ENCODE measurements at regions not wholly inside any gene's neighbourhood (a gene's known extent, or its start where the extent isn't known, plus 50 kb on each side); places are given as distances from the start of the nearest gene placed in this dataset.
"Not testable (repeated sequence)": the region's sequence is repeated elsewhere in the genome, so short reads cannot be mapped to it uniquely, and the experiment has no call there.

DNA sequence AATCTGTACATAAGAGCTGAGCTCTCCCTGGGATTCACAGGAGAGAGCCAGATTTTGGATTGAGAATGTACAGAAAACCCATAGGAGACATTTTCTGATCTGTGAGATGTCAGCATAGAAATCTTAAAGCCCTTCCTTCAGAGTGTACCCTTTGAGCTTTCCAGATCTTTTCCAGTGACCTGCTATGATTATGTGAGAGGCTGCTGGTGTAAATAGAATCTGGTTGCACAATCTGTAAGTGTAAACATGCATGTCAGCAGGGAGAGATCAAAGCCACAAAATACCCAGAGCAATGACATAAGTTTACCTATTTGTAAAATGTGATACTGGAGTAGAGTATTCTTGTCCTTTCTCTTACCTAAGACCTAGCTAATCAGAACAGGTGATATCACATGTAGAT is 471.9 kb downstream of the FOXD4L5 start:
- H3K4me3 Mint-ChIP-seq; H3K27me3 Mint-ChIP-seq; DNase-seq; H3K27ac Mint-ChIP-seq; H3K9me3 Mint-ChIP-seq; H3K4me1 Mint-ChIP-seq (ENCODE audit: low read depth); H3K36me3 Mint-ChIP-seq; POLR2A ChIA-PET; intact Hi-C loops (cut with micrococcal nuclease); CTCF ChIA-PET: not testable (repeated sequence)

DNA sequence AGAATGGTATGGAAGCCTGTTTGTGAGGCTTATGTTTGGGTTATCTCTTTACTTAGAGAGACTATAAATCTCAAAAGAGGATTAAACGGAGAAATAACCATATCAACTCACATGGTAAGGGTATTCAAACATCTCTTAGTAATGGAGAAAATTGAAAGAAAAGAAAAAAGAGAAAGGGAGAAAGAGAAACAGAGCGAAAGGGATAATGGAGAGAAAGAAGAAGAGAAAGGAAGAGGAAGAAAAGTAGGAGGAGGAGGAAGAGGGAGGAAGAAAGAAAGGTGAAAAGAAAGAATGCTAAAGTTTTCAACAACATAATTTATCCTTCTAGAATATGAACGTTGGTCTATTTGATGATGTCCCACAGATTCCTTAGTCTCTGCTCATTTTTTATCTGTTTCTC is 506.3 kb downstream of the FOXD4L5 start:
- intact Hi-C loops (cut with micrococcal nuclease); H3K4me3 Mint-ChIP-seq; H3K27me3 Mint-ChIP-seq; H3K36me3 Mint-ChIP-seq; CTCF ChIA-PET; H3K4me1 Mint-ChIP-seq (ENCODE audit: low read depth); H3K27ac Mint-ChIP-seq; DNase-seq; POLR2A ChIA-PET; H3K9me3 Mint-ChIP-seq: not testable (repeated sequence)

- H3K27ac Mint-ChIP-seq; H3K4me1 Mint-ChIP-seq (ENCODE audit: low read depth); H3K9me3 Mint-ChIP-seq; H3K4me3 Mint-ChIP-seq; POLR2A ChIA-PET; CTCF ChIA-PET; H3K36me3 Mint-ChIP-seq; H3K27me3 Mint-ChIP-seq; intact Hi-C loops (cut with micrococcal nuclease); DNase-seq: not testable (repeated sequence)
Measured at GRCh38 chr9:64776269-64776668, 508.7 kb downstream of the FOXD4L5 start.

DNA sequence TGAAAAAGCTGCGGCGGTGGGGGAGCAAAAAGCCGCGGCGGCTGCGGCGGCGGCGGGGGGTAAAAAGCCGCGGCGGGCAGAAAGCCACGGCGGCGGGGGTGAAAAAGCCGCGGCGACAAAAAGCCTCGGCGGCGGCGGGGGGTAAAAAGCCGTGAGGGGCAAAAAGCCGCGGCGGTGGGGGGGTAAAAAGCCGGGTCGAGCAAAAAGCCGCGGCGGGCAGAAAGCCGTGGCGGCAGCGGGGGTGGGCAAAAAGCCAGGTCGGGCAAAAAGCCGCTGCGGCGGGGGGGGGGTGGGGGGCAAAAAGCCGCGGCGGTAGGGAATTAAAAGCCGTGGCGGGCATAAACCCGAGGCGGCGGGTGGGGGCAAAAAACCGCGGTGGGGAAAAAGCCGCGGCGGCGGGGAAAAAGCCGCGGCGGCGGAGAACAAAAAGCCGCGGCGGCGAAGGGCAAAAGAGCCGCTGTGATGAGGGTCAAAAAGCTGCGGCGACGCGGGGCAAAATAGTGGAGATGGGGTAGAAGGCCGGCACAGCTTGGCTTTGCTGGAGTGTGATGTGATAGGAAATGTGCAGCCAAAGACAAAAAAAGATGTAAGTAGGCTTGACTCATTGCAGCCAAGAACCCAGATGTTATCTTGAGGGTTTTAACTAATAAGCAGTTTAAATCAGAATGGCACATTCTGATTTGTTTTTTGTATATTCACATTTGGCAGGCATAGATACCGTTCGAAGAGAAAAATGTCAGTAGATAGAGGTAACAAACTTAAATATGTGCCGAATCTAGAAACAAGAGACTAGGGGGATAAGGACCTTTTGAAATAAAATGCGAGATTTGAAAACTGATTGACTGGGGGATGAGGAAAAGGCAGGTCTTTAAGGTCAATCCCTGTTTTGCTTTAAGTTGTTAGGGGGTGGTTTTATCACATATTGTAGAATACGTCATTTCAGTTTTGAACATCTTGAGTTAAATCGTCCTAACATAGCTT is 509.9 kb downstream of the FOXD4L5 start:
- H3K27me3 Mint-ChIP-seq; intact Hi-C loops (cut with micrococcal nuclease); H3K4me1 Mint-ChIP-seq (ENCODE audit: low read depth); H3K27ac Mint-ChIP-seq; H3K9me3 Mint-ChIP-seq; CTCF ChIA-PET; H3K4me3 Mint-ChIP-seq; POLR2A ChIA-PET; H3K36me3 Mint-ChIP-seq: not testable (repeated sequence)
- peak; percentile 11 for DNase-seq

DNA sequence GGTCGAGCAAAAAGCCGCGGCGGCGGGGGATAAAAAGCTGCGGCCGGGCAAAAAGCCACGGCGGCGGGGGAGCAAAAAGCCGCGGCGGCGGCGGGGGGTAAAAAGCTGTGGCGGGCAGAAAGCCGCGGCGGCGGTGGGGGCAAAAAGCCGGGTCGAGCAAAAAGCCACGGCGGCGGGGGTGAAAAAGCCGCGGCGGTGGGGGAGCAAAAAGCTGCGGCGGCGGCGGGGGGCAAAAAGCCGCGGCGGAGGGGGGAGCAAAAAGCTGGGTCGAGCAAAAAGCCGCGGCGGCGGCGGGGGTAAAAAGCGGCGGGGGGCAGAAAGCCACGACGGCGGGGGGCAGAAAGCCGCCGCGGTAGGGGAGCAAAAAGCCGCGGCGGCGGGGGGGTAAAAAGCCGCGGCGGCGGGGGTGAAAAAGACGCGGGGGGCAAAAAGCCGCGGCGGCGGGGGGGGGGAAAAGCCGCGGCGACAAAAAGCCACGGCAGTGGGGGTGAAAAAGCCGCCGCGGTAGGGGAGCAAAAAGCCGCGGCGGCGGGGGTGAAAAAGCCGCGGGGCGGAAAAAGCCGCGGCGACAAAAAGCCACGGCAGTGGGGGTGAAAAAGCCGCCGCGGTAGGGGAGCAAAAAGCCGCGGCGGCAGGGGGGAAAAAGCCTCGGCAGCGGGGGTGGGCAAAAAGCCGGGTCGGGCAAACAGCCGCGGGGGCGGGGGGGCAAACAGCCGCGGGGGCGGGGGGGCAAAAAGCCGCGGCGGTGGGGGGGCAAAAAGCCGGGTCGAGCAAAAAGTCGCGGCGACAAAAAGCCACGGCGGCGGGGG is 510.8 kb downstream of the FOXD4L5 start:
- H3K9me3 Mint-ChIP-seq; H3K4me3 Mint-ChIP-seq; DNase-seq; POLR2A ChIA-PET; H3K36me3 Mint-ChIP-seq; intact Hi-C loops (cut with micrococcal nuclease); CTCF ChIA-PET; H3K27ac Mint-ChIP-seq; H3K27me3 Mint-ChIP-seq; H3K4me1 Mint-ChIP-seq (ENCODE audit: low read depth): not testable (repeated sequence)

- H3K36me3 Mint-ChIP-seq: no peaks in the 10 kb centered on the region
- peak; percentile 6 for DNase-seq
- intact Hi-C loops (cut with micrococcal nuclease): no loop called here
- H3K27ac Mint-ChIP-seq: no peak overlapping the region
- ChIA-PET POLR2A (no interaction called here), CTCF (no interaction called here)
- no peaks in the 10 kb centered on the region for H3K4me1 Mint-ChIP-seq (ENCODE audit: low read depth)
- no peak overlapping the region for H3K4me3 Mint-ChIP-seq
- H3K27me3 Mint-ChIP-seq: peaks cover 3% of the 10 kb centered on the region
- H3K9me3 Mint-ChIP-seq: no peaks in the 10 kb centered on the region
Measured at GRCh38 chr9:64773491-64773931, 511.5 kb downstream of the FOXD4L5 start.

DNA sequence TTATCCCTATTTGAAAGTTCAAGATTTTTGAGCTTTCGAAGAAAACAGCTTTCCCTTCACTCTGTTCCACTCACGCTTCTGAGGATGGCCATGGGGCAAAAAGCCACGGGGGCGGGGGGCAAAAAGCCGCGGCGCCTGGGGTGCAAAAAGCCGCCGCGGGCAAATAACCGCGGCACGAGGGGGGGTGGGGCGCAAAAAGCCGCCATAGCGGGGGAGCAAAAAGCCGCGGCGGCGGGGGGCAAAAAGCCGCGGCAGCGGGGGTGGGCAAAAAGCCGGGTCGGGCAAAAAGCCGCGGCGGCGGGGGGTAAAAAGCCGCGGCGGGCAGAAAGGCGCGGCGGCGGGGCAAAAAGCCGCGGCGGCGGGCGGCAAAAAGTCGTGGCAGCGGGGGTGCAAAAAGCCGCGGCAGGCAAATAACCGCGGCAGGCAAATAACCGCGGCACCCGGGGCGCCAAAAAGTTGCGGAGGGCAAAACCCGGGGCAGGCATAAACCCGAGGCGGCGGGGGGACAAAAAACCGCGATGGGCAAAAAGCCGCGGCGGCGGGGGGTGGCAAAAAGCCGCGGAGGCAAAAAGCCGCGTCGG is 512.2 kb downstream of the FOXD4L5 start:
- intact Hi-C loops (cut with micrococcal nuclease); H3K4me3 Mint-ChIP-seq; H3K4me1 Mint-ChIP-seq (ENCODE audit: low read depth); CTCF ChIA-PET; H3K27me3 Mint-ChIP-seq; POLR2A ChIA-PET; H3K36me3 Mint-ChIP-seq; H3K9me3 Mint-ChIP-seq; H3K27ac Mint-ChIP-seq; DNase-seq: not testable (repeated sequence)

GRCh38 chr9:64772123-64772736 is 512.8 kb downstream of the FOXD4L5 start:
- CTCF ChIA-PET; DNase-seq; H3K9me3 Mint-ChIP-seq; intact Hi-C loops (cut with micrococcal nuclease); H3K27ac Mint-ChIP-seq; POLR2A ChIA-PET; H3K27me3 Mint-ChIP-seq; H3K4me3 Mint-ChIP-seq; H3K4me1 Mint-ChIP-seq (ENCODE audit: low read depth); H3K36me3 Mint-ChIP-seq: not testable (repeated sequence)

All from activated CD4-positive, alpha-beta memory T cell treated with anti-CD3 and anti-CD28 coated beads for 36 hours (primary cell).